GM20000 (cell line): ENCODE measurements at regions not wholly inside any gene's neighbourhood (a gene's known extent, or its start where the extent isn't known, plus 50 kb on each side); places are given as distances from the start of the nearest gene placed in this dataset.

Experiments used
- DNase-seq: peaks from one replicate; pipeline ENCODE4 v3.0.0; 2012; ENCODE audit warnings: low spot score
- CTCF ChIP-seq: IDR thresholded peaks from 2 replicates; pipeline ENCODE4 v1.5.1; 2012; ENCODE audit warnings: mild to moderate bottlenecking, control low read depth; ENCODE audit errors: extremely low read depth, missing control alignments

GRCh38 chr1:199151634-199152425 lies 513.0 kb downstream of the PTPRC start:
- TF ChIP-seq CTCF = no peak
- DNase-seq = peak; percentile 10

GRCh38 chr1:199152676-199153075 lies 513.8 kb downstream of the PTPRC start:
- no peak for DNase-seq
- no peak for TF ChIP-seq CTCF

- TF ChIP-seq CTCF = no peak
- no peak for DNase-seq
These were observed 516.6 kb downstream of the PTPRC start for GRCh38 chr1:199155166-199156019.

GRCh38 chr1:199157494-199157893 lies 518.7 kb downstream of the PTPRC start:
- no peak for DNase-seq
- no peak for TF ChIP-seq CTCF

GRCh38 chr1:199160521-199161318 lies 521.9 kb downstream of the PTPRC start:
- no peak for DNase-seq
- no peak for TF ChIP-seq CTCF

- no peak for TF ChIP-seq CTCF
- no peak for DNase-seq
These were observed 522.5 kb downstream of the PTPRC start for GRCh38 chr1:199161319-199161680.

- no peak for TF ChIP-seq CTCF
- DNase-seq = no peak
These were observed 523.0 kb downstream of the PTPRC start for GRCh38 chr1:199161766-199162303.
